ENCODE measurements at regions not wholly inside any gene's neighbourhood (a gene's known extent, or its start where the extent isn't known, plus 50 kb on each side); places are given as distances from the start of the nearest gene placed in this dataset.

DNA sequence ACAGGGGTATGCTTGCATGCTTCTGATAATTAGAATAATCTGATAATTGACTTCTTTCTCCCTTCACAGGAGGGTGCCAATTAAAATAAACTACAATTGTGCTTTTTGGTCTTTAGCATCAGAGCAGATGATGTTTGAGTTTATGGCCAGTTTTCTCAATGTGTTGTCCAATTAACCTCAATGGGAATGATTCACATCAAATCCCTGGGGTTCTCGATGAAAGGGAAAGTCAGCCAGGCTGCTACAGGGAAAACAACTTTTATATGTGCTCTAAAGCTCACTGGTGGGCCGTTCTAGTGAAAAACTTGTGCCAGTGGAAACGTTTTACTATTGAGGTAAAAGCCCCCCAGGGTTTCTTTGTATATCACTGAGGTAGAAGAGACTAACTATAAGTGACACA, 887.3 kb upstream of the CRIM1 start:
- TF ChIP-seq, protein P1, sequence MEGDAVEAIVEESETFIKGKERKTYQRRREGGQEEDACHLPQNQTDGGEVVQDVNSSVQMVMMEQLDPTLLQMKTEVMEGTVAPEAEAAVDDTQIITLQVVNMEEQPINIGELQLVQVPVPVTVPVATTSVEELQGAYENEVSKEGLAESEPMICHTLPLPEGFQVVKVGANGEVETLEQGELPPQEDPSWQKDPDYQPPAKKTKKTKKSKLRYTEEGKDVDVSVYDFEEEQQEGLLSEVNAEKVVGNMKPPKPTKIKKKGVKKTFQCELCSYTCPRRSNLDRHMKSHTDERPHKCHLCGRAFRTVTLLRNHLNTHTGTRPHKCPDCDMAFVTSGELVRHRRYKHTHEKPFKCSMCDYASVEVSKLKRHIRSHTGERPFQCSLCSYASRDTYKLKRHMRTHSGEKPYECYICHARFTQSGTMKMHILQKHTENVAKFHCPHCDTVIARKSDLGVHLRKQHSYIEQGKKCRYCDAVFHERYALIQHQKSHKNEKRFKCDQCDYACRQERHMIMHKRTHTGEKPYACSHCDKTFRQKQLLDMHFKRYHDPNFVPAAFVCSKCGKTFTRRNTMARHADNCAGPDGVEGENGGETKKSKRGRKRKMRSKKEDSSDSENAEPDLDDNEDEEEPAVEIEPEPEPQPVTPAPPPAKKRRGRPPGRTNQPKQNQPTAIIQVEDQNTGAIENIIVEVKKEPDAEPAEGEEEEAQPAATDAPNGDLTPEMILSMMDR (IDR thresholded peaks at IDR 0.05): no peak
- no peak for TF ChIP-seq NFYB (CRISPR knock-in tag; conservative IDR thresholded peaks at IDR 0.05; ENCODE audit: low read depth)

Data from WTC11 (cell line).